GM12878 (cell line): ENCODE measurements at regions not wholly inside any gene's neighbourhood (a gene's known extent, or its start where the extent isn't known, plus 50 kb on each side); places are given as distances from the start of the nearest gene placed in this dataset.

Source experiments
- ATAC-seq: fragments of 200-7000 bp; cut with Tn5 transposase; 3 replicates; pipeline ENCODE4 v1.9.1; 2020; ENCODE audit warnings: mild to moderate bottlenecking, moderate library complexity
- BruUV-seq: library from RNA; stranded (reverse); fragments of 400-500 nt; replicated peaks from 2 replicates; lab custom pipeline; 2021; lab: Mats Ljungman, UMichigan
- CTCF ChIA-PET: fragments of 300-600 bp; sonication (Branson Sonifier 250); formaldehyde crosslinking; extraction: SDS; loops from one replicate; lab custom pipeline; 2021; ENCODE audit warnings: inconsistent platforms; lab: Yijun Ruan, JAX
- POLR2A ChIA-PET: fragments of 350-600 bp; formaldehyde crosslinking; extraction: SDS; loops from one replicate; lab custom pipeline; 2021; ENCODE audit warnings: inconsistent platforms; lab: Charles Lee
- RAD21 ChIA-PET: fragments of 300-600 bp; sonication (Branson Sonifier 250); formaldehyde crosslinking; loops from one replicate; lab custom pipeline; 2023; ENCODE audit warnings: antibody characterized with exemption; ENCODE audit not compliant: unreplicated experiment; lab: Charles Lee
- SMC1A ChIA-PET: fragments of 300-600 bp; sonication (Branson Sonifier 250); formaldehyde crosslinking; loops from one replicate; lab custom pipeline; 2023; ENCODE audit not compliant: unreplicated experiment, uncharacterized antibody; lab: Charles Lee
- DNase-seq: peaks from one replicate; pipeline ENCODE4 v3.0.0-alpha.2; 2011; ENCODE audit warnings: low read depth, low spot score
- FAIRE-seq: peaks from 3 replicates; lab custom pipeline; 2011; peaks lifted over from hg19 to GRCh38; lab: Jason Lieb, UNC
- H2AFZ ChIP-seq: 2 replicates; pipeline ENCODE4 v1.6.0; 2011; ENCODE audit warnings: low read depth, low read length, control low read depth; ENCODE audit not compliant: control insufficient read depth
- H3K27ac ChIP-seq: 2 replicates; pipeline ENCODE4 v1.5.1; 2011; ENCODE audit warnings: control low read depth; ENCODE audit not compliant: control insufficient read depth, insufficient read depth
- H3K27me3 ChIP-seq, 2 experiments: replicated peaks in 1 of 2; 2 replicates each; pipeline versions ENCODE4 v1.6.0 to v1.6.1; 2011; ENCODE audit warnings: low read length in 1 of 2; ENCODE audit not compliant: control insufficient read depth in 2 of 2, insufficient read depth in 2 of 2
- H3K36me3 ChIP-seq, 2 experiments: 2 replicates each; pipeline ENCODE4 v1.5.1; 2011; ENCODE audit warnings: low read length in 1 of 2; ENCODE audit not compliant: control insufficient read depth in 2 of 2, insufficient read depth in 2 of 2
- H3K4me1 ChIP-seq: 2 replicates; pipeline ENCODE4 v1.6.1; 2011; ENCODE audit warnings: mild to moderate bottlenecking, low read length, moderate library complexity, mixed read lengths; ENCODE audit not compliant: control insufficient read depth, insufficient read depth
- H3K4me2 ChIP-seq: 2 replicates; pipeline ENCODE4 v1.6.0; 2011; ENCODE audit warnings: control low read depth; ENCODE audit not compliant: control insufficient read depth, insufficient read depth
- H3K4me3 ChIP-seq: fragments of 200-600 bp; sonication (generic); 2 replicates; pipeline ENCODE4 v1.5.1; 2016
- H3K79me2 ChIP-seq: 2 replicates; pipeline ENCODE4 v1.6.0; 2011; ENCODE audit warnings: low read length; ENCODE audit not compliant: control insufficient read depth, insufficient read depth
- H3K9ac ChIP-seq: 2 replicates; pipeline ENCODE4 v1.8.0; 2011; ENCODE audit warnings: low read length, control low read depth, mixed read lengths; ENCODE audit not compliant: control insufficient read depth, insufficient read depth
- H3K9me3 ChIP-seq: replicated peaks from 3 replicates; pipeline ENCODE4 v1.5.1; 2011; ENCODE audit warnings: mild to moderate bottlenecking, low read length; ENCODE audit not compliant: control insufficient read depth, insufficient read depth
- H4K20me1 ChIP-seq: 2 replicates; pipeline ENCODE4 v1.6.0; 2011; ENCODE audit not compliant: control insufficient read depth, insufficient read depth
- CBX5 ChIP-seq: sonication (generic); IDR thresholded peaks from 2 replicates; pipeline ENCODE4 v1.6.1; 2016; ENCODE audit warnings: low read depth, moderate library complexity, mild to moderate bottlenecking, inconsistent platforms
- CEBPB ChIP-seq, 2 experiments: fragments of 150-350 bp in 1 of 2; IDR thresholded peaks; 2 replicates each; pipeline ENCODE4 v1.6.1; 2012 to 2014; ENCODE audit warnings: low read depth in 2 of 2, low read length in 2 of 2, borderline replicate concordance in 1 of 2, inconsistent platforms in 1 of 2
- CREM ChIP-seq: IDR thresholded peaks from 2 replicates; pipeline ENCODE4 v1.6.1; 2014; ENCODE audit warnings: antibody characterized with exemption, low read depth
- IKZF1 ChIP-seq: fragments of 450-650 bp; conservative IDR thresholded peaks from 2 replicates; pipeline ENCODE4 v1.6.1; 2017; ENCODE audit warnings: antibody characterized with exemption, mild to moderate bottlenecking
- MYB ChIP-seq: fragments of 150-350 bp; IDR thresholded peaks from 2 replicates; pipeline ENCODE4 v1.6.1; 2014; ENCODE audit warnings: mild to moderate bottlenecking, low read depth, low read length, borderline replicate concordance
- NFXL1 ChIP-seq: fragments of 450-650 bp; IDR thresholded peaks from 2 replicates; pipeline ENCODE4 v1.6.1; 2017; ENCODE audit warnings: antibody characterized with exemption, mild to moderate bottlenecking, borderline replicate concordance
- PAX5 ChIP-seq: IDR thresholded peaks from 2 replicates; pipeline ENCODE4 v1.6.1; 2011; ENCODE audit warnings: low read depth, low read length, borderline replicate concordance
- SP1 ChIP-seq: IDR thresholded peaks from one replicate; pipeline ENCODE4 v1.6.1; 2011; ENCODE audit warnings: low read depth, low read length
- WRNIP1 ChIP-seq: IDR thresholded peaks from 2 replicates; pipeline ENCODE4 v1.6.1; 2011; ENCODE audit warnings: low read depth, low read length, improper control_type of control experiment, borderline replicate concordance
- ZZZ3 ChIP-seq: IDR thresholded peaks from 2 replicates; pipeline ENCODE4 v1.6.1; 2011; ENCODE audit warnings: low read depth; ENCODE audit not compliant: control insufficient read depth, insufficient read length
- WGBS: methylation state at CpG from one replicate; pipeline ENCODE4 v1.1.6; 2016; ENCODE audit warnings: low lambda C conversion rate; ENCODE audit not compliant: insufficient replicate concordance, insufficient coverage; ENCODE audit errors: missing lambda C conversion rate; 5-methylcytosine and 5-hydroxymethylcytosine counted together
- in situ Hi-C: fragments of 300-500 bp; cut with MboI; formaldehyde crosslinking; loops from 9 replicates; pipeline ENCODE4 v1.14.3; 2018; ENCODE audit warnings: mixed read lengths
- intact Hi-C: fragments of 100-400 bp; cut with micrococcal nuclease; formaldehyde crosslinking; loops from one replicate; pipeline ENCODE4 v1.14.2; 2022; ENCODE audit not compliant: unreplicated experiment
- TF ChIP-seq, protein P1 (sequence below): fragments of 450-650 bp; formaldehyde crosslinking; IDR thresholded peaks from 2 replicates; pipeline ENCODE4 v1.4.0; 2022; ENCODE audit warnings: mild to moderate bottlenecking, moderate library complexity
- TF ChIP-seq, protein P2 (sequence below): fragments of 450-650 bp; formaldehyde crosslinking; IDR thresholded peaks from 2 replicates; pipeline ENCODE4 v1.5.0; 2022; ENCODE audit warnings: mild to moderate bottlenecking, missing genetic modification characterization
- TF ChIP-seq, protein P3 (sequence below): fragments of 450-650 bp; IDR thresholded peaks from 2 replicates; pipeline ENCODE4 v1.6.1; 2017; ENCODE audit warnings: antibody characterized with exemption, mild to moderate bottlenecking, moderate library complexity

DNA sequence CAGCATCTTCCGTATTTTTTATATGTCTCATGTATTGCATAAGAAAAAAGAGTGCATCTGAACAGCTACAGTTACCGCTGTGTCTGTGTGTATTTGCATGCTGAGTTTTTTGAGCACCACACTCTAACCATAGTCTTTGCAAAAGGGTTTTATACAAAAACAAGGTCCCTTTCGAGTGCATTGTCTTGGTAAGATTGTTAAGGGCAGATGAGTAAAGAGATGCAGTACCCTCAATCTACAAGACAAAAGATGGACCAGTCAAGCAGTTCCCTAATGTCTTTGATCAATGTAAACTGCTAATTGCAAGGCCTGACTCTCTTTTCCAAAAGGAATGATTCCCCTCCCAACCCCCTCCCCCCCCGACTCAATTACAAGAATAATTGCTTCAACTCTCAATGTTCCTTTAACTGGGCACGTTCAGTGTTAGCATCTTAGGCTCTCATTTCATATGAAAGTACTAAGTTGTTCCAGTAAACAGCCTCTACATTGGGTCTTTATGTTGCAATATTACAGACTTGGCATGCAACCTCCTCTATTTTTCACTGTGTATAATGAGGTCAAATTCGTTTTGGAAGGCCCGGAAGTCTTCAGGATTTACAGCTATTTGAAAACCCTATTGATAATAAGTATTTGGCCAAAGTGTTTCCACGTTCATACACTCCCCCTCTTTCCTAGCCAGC, 471.4 kb upstream of the RBFOX1 start:
- BruUV-seq, result no TSS peak
- no peaks in the 10 kb centered on the region for H4K20me1 ChIP-seq
- H2AFZ ChIP-seq, result no peak overlapping the region
- SMC1A ChIA-PET, result no interaction called here
- no peaks in the 10 kb centered on the region for H3K36me3 ChIP-seq
- no peak overlapping the region for H3K27ac ChIP-seq
- 14% methylated on average over 8 of the region's 8 CpGs for WGBS
- no peak overlapping the region for H3K4me2 ChIP-seq
- CTCF ChIA-PET, result no interaction called here
- ATAC-seq, result no peak
- POLR2A ChIA-PET, result no interaction called here
- RAD21 ChIA-PET, result no interaction called here
- in situ Hi-C loops, result no loop called here
- no peaks in the 10 kb centered on the region for H3K9me3 ChIP-seq
- TF ChIP-seq IKZF1 (no peak), PAX5 (no peak), CEBPB (IDR thresholded peaks at IDR 0.05; ENCODE audit: borderline replicate concordance in 1 of 2, low read depth in 2 of 2, low read length in 2 of 2) (no peak), ZZZ3 (no peak), NFXL1 (no peak), SP1 (no peak), WRNIP1 (no peak), CREM (no peak), CBX5 (no peak), MYB (no peak)
- TF ChIP-seq, protein P1, sequence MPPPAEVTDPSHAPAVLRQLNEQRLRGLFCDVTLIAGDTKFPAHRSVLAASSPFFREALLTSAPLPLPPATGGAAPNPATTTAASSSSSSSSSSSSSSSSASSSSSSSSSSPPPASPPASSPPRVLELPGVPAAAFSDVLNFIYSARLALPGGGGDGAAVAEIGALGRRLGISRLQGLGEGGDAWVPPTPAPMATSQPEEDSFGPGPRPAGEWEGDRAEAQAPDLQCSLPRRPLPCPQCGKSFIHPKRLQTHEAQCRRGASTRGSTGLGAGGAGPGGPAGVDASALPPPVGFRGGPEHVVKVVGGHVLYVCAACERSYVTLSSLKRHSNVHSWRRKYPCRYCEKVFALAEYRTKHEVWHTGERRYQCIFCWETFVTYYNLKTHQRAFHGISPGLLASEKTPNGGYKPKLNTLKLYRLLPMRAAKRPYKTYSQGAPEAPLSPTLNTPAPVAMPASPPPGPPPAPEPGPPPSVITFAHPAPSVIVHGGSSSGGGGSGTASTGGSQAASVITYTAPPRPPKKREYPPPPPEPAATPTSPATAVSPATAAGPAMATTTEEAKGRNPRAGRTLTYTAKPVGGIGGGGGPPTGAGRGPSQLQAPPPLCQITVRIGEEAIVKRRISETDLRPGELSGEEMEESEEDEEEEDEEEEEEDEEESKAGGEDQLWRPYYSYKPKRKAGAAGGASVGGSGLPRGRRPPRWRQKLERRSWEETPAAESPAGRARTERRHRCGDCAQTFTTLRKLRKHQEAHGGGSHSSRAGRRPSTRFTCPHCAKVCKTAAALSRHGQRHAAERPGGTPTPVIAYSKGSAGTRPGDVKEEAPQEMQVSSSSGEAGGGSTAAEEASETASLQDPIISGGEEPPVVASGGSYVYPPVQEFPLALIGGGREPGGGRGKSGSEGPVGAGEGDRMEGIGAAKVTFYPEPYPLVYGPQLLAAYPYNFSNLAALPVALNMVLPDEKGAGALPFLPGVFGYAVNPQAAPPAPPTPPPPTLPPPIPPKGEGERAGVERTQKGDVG, result no peak
- TF ChIP-seq, protein P2, sequence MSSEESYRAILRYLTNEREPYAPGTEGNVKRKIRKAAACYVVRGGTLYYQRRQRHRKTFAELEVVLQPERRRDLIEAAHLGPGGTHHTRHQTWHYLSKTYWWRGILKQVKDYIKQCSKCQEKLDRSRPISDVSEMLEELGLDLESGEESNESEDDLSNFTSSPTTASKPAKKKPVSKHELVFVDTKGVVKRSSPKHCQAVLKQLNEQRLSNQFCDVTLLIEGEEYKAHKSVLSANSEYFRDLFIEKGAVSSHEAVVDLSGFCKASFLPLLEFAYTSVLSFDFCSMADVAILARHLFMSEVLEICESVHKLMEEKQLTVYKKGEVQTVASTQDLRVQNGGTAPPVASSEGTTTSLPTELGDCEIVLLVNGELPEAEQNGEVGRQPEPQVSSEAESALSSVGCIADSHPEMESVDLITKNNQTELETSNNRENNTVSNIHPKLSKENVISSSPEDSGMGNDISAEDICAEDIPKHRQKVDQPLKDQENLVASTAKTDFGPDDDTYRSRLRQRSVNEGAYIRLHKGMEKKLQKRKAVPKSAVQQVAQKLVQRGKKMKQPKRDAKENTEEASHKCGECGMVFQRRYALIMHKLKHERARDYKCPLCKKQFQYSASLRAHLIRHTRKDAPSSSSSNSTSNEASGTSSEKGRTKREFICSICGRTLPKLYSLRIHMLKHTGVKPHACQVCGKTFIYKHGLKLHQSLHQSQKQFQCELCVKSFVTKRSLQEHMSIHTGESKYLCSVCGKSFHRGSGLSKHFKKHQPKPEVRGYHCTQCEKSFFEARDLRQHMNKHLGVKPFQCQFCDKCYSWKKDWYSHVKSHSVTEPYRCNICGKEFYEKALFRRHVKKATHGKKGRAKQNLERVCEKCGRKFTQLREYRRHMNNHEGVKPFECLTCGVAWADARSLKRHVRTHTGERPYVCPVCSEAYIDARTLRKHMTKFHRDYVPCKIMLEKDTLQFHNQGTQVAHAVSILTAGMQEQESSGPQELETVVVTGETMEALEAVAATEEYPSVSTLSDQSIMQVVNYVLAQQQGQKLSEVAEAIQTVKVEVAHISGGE, result no peak
- TF ChIP-seq, protein P3, sequence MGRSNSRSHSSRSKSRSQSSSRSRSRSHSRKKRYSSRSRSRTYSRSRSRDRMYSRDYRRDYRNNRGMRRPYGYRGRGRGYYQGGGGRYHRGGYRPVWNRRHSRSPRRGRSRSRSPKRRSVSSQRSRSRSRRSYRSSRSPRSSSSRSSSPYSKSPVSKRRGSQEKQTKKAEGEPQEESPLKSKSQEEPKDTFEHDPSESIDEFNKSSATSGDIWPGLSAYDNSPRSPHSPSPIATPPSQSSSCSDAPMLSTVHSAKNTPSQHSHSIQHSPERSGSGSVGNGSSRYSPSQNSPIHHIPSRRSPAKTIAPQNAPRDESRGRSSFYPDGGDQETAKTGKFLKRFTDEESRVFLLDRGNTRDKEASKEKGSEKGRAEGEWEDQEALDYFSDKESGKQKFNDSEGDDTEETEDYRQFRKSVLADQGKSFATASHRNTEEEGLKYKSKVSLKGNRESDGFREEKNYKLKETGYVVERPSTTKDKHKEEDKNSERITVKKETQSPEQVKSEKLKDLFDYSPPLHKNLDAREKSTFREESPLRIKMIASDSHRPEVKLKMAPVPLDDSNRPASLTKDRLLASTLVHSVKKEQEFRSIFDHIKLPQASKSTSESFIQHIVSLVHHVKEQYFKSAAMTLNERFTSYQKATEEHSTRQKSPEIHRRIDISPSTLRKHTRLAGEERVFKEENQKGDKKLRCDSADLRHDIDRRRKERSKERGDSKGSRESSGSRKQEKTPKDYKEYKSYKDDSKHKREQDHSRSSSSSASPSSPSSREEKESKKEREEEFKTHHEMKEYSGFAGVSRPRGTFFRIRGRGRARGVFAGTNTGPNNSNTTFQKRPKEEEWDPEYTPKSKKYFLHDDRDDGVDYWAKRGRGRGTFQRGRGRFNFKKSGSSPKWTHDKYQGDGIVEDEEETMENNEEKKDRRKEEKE, result no peak
- TF ChIP-seq, all 136 proteins: peak for 0
- no peak for DNase-seq
- Histone ChIP-seq H3K4me1 (no peaks in the 10 kb centered on the region), H3K79me2 (no peaks in the 10 kb centered on the region), H3K27me3 (no peaks in the 10 kb centered on the region), H3K9ac (no peak overlapping the region), H3K4me3 (no peak overlapping the region)
- no peak for FAIRE-seq
- intact Hi-C loops, result no loop called here
